ENCODE measurements at regions not wholly inside any gene's neighbourhood (a gene's known extent, or its start where the extent isn't known, plus 50 kb on each side); places are given as distances from the start of the nearest gene placed in this dataset.

- DNase-seq = no peak
Measured at GRCh38 chr21:27649762-27650161, 682.9 kb upstream of the ADAMTS5 start.

- DNase-seq = no peak
Measured at GRCh38 chr21:27649323-27649722, 682.4 kb upstream of the ADAMTS5 start.

- DNase-seq = no peak
Measured at GRCh38 chr21:27648560-27648959, 681.7 kb upstream of the ADAMTS5 start.

GRCh38 chr21:27647921-27648320, 681.0 kb upstream of the ADAMTS5 start:
- no peak for DNase-seq

- DNase-seq = no peak
Measured at GRCh38 chr21:27647401-27647800, 680.5 kb upstream of the ADAMTS5 start.

- no peak for DNase-seq
Measured at GRCh38 chr21:27646691-27647090, 679.8 kb upstream of the ADAMTS5 start.

GRCh38 chr21:27646056-27646455, 679.2 kb upstream of the ADAMTS5 start:
- no peak for DNase-seq

- no peak for DNase-seq
Measured at GRCh38 chr21:27645285-27645684, 678.4 kb upstream of the ADAMTS5 start.

GRCh38 chr21:27643326-27643725, 676.4 kb upstream of the ADAMTS5 start:
- no peak for DNase-seq

- DNase-seq = no peak
Measured at GRCh38 chr21:27639286-27639685, 672.4 kb upstream of the ADAMTS5 start.

GRCh38 chr21:27636656-27637055, 669.8 kb upstream of the ADAMTS5 start:
- DNase-seq = no peak

GRCh38 chr21:27633631-27634030, 666.7 kb upstream of the ADAMTS5 start:
- no peak for DNase-seq

GRCh38 chr21:27631471-27631870, 664.6 kb upstream of the ADAMTS5 start:
- no peak for DNase-seq

GRCh38 chr21:27622631-27623030, 655.7 kb upstream of the ADAMTS5 start:
- no peak for DNase-seq

GRCh38 chr21:27614231-27614630, 647.3 kb upstream of the ADAMTS5 start:
- DNase-seq = no peak

GRCh38 chr21:27606422-27606821, 639.5 kb upstream of the ADAMTS5 start:
- DNase-seq = no peak

GRCh38 chr21:27596196-27596595, 629.3 kb upstream of the ADAMTS5 start:
- no peak for DNase-seq

- DNase-seq = no peak
Measured at GRCh38 chr21:27595716-27596115, 628.8 kb upstream of the ADAMTS5 start.

- DNase-seq = no peak
Measured at GRCh38 chr21:27590271-27590670, 623.4 kb upstream of the ADAMTS5 start.

GRCh38 chr21:27589781-27590180, 622.9 kb upstream of the ADAMTS5 start:
- no peak for DNase-seq

GRCh38 chr21:27586986-27587385, 620.1 kb upstream of the ADAMTS5 start:
- DNase-seq = no peak

- DNase-seq = no peak
Measured at GRCh38 chr21:27586326-27586725, 619.4 kb upstream of the ADAMTS5 start.

- no peak for DNase-seq
Measured at GRCh38 chr21:27584256-27584655, 617.4 kb upstream of the ADAMTS5 start.

- no peak for DNase-seq
Measured at GRCh38 chr21:27582948-27583430, 616.1 kb upstream of the ADAMTS5 start.

- no peak for DNase-seq
Measured at GRCh38 chr21:27582246-27582947, 615.5 kb upstream of the ADAMTS5 start.

Measured in NCI-H1105 (cell line).